ENCODE measurements at regions not wholly inside any gene's neighbourhood (a gene's known extent, or its start where the extent isn't known, plus 50 kb on each side); places are given as distances from the start of the nearest gene placed in this dataset.

- DNase-seq (no peak), ATAC-seq (no peak)
- Histone ChIP-seq H3K4me1 (ENCODE audit: low read depth) (no peaks in the 10 kb centered on the region), H3K4me3 (no peak overlapping the region), H3K9me3 (no peaks in the 10 kb centered on the region), H3K36me3 (ENCODE audit: low read depth) (no peaks in the 10 kb centered on the region)
- no peak for TF ChIP-seq CTCF (IDR thresholded peaks at IDR 0.05)
- intact Hi-C loops (cut with DNase I, micrococcal nuclease) = no loop called here
Observed at GRCh38 chr1:78387201-78387600, 103.6 kb upstream of the PTGFR start.

GRCh38 chr1:78387871-78388270, 102.9 kb upstream of the PTGFR start:
- intact Hi-C loops (cut with DNase I, micrococcal nuclease) = no loop called here
- H3K4me3 ChIP-seq = no peak overlapping the region
- no peaks in the 10 kb centered on the region for H3K36me3 ChIP-seq (ENCODE audit: low read depth)
- H3K9me3 ChIP-seq = no peaks in the 10 kb centered on the region
- ATAC-seq (no peak), DNase-seq (no peak)
- no peak for TF ChIP-seq CTCF (IDR thresholded peaks at IDR 0.05)
- H3K4me1 ChIP-seq (ENCODE audit: low read depth) = no peaks in the 10 kb centered on the region

GRCh38 chr1:78388275-78388674, 102.5 kb upstream of the PTGFR start:
- intact Hi-C loops (cut with DNase I, micrococcal nuclease) = no loop called here
- Histone ChIP-seq H3K4me1 (ENCODE audit: low read depth) (no peaks in the 10 kb centered on the region), H3K4me3 (no peak overlapping the region), H3K36me3 (ENCODE audit: low read depth) (no peaks in the 10 kb centered on the region), H3K9me3 (no peaks in the 10 kb centered on the region)
- ATAC-seq (no peak), DNase-seq (no peak)
- no peak for TF ChIP-seq CTCF (IDR thresholded peaks at IDR 0.05)

GRCh38 chr1:78401148-78401547, 89.6 kb upstream of the PTGFR start:
- no peaks in the 10 kb centered on the region for H3K4me1 ChIP-seq (ENCODE audit: low read depth)
- no peak overlapping the region for H3K4me3 ChIP-seq
- H3K9me3 ChIP-seq = no peaks in the 10 kb centered on the region
- H3K36me3 ChIP-seq (ENCODE audit: low read depth) = no peaks in the 10 kb centered on the region
- TF ChIP-seq CTCF (IDR thresholded peaks at IDR 0.05) = no peak
- DNase-seq = no peak
- intact Hi-C loops (cut with DNase I, micrococcal nuclease) = no loop called here
- ATAC-seq = no peak

GRCh38 chr1:78408192-78408591, 82.6 kb upstream of the PTGFR start:
- no peaks in the 10 kb centered on the region for H3K4me1 ChIP-seq (ENCODE audit: low read depth)
- no peak for TF ChIP-seq CTCF (IDR thresholded peaks at IDR 0.05)
- ATAC-seq = no peak

GRCh38 chr1:78408810-78409209, 82.0 kb upstream of the PTGFR start:
- Histone ChIP-seq H3K4me3 (no peak overlapping the region), H3K36me3 (ENCODE audit: low read depth) (no peaks in the 10 kb centered on the region), H3K9me3 (peaks cover 9% of the 10 kb centered on the region), H3K4me1 (ENCODE audit: low read depth) (no peaks in the 10 kb centered on the region)
- TF ChIP-seq CTCF (IDR thresholded peaks at IDR 0.05) = no peak
- intact Hi-C loops (cut with DNase I, micrococcal nuclease) = no loop called here
- no peak for ATAC-seq
- no peak for DNase-seq

More at GRCh38 chr1:78408192-78408591, 82.6 kb upstream of the PTGFR start:
- intact Hi-C loops (cut with DNase I, micrococcal nuclease) = no loop called here
- Histone ChIP-seq H3K36me3 (ENCODE audit: low read depth) (no peaks in the 10 kb centered on the region), H3K9me3 (peaks cover 9% of the 10 kb centered on the region), H3K4me3 (no peak overlapping the region)
- DNase-seq = no peak
